ENCODE measurements at regions not wholly inside any gene's neighbourhood (a gene's known extent, or its start where the extent isn't known, plus 50 kb on each side); places are given as distances from the start of the nearest gene placed in this dataset.

DNA sequence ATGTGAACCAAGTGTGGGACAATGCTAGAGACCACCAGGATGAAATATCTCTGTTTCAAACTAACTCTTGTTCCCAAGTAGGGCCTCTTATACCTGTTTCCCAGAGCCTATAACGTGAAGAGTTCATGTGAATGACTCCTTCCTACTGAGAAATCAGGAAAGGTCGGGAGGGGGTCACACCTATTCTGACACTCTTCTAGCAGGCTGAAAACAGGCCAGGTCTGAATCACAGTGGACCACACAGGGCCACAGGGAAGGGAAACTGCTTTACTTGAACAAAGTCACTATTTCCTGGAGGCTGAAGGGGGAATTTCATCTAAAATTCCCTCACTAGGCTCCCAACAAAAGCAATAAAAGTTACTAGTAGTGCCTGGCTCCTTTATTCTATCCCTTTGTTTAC lies 88.4 kb upstream of the BMP2 start:
- TF ChIP-seq, protein P1, sequence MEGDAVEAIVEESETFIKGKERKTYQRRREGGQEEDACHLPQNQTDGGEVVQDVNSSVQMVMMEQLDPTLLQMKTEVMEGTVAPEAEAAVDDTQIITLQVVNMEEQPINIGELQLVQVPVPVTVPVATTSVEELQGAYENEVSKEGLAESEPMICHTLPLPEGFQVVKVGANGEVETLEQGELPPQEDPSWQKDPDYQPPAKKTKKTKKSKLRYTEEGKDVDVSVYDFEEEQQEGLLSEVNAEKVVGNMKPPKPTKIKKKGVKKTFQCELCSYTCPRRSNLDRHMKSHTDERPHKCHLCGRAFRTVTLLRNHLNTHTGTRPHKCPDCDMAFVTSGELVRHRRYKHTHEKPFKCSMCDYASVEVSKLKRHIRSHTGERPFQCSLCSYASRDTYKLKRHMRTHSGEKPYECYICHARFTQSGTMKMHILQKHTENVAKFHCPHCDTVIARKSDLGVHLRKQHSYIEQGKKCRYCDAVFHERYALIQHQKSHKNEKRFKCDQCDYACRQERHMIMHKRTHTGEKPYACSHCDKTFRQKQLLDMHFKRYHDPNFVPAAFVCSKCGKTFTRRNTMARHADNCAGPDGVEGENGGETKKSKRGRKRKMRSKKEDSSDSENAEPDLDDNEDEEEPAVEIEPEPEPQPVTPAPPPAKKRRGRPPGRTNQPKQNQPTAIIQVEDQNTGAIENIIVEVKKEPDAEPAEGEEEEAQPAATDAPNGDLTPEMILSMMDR (IDR thresholded peaks at IDR 0.05; ENCODE audit: borderline replicate concordance, extremely low read depth, low read length, poor library complexity, severe bottlenecking): no peak
- no peak for TF ChIP-seq EZH2 (IDR thresholded peaks at IDR 0.05; ENCODE audit: borderline replicate concordance, low read depth, low read length, severe bottlenecking)

All from DND-41 (cell line).